Testis (tissue), 2 donors: ENCODE measurements at regions not wholly inside any gene's neighbourhood (a gene's known extent, or its start where the extent isn't known, plus 50 kb on each side); places are given as distances from the start of the nearest gene placed in this dataset.

Source experiments
- DNase-seq: peaks from one replicate; pipeline ENCODE4 v3.0.0-alpha.2; 2019
- H3K27ac ChIP-seq, 2 donors: fragments of 200-600 bp; sonication (generic); one replicate each; pipeline ENCODE4 v1.5.1; 2019
- H3K27me3 ChIP-seq: fragments of 200-600 bp; sonication (generic); one replicate; pipeline ENCODE4 v1.5.1; 2019
- H3K36me3 ChIP-seq: fragments of 200-600 bp; sonication (generic); one replicate; pipeline ENCODE4 v1.5.1; 2017; ENCODE audit warnings: low read depth; ENCODE audit errors: missing control alignments
- H3K4me1 ChIP-seq: fragments of 200-600 bp; sonication (generic); one replicate; pipeline ENCODE4 v1.5.1; 2019
- H3K4me3 ChIP-seq, 2 donors: fragments of 200-600 bp; sonication (generic); one replicate each; pipeline ENCODE4 v1.5.1; 2017 to 2019
- H3K9me3 ChIP-seq: fragments of 200-600 bp; sonication (generic); one replicate; pipeline ENCODE4 v1.5.1; 2017
- POLR2A ChIP-seq: fragments of 450-650 bp; IDR thresholded peaks from one replicate; pipeline ENCODE4 v1.6.1; 2017; ENCODE audit warnings: antibody characterized with exemption, mild to moderate bottlenecking, moderate library complexity
- WGBS, 2 donors: methylation state at CpG; one replicate each; pipeline ENCODE4 v1.1.5; 2018; 5-methylcytosine and 5-hydroxymethylcytosine counted together
- intact Hi-C: fragments of 100-400 bp; cut with DNase I; formaldehyde crosslinking; loops from one replicate; pipeline ENCODE4 v1.15.1; 2023; ENCODE audit warnings: low total_unique reads
- TF ChIP-seq, protein P1 (sequence below), 3 experiments: fragments of 450-650 bp in 2 of 3; fragments of 200-600 bp in 1 of 3; sonication (generic) in 1 of 3; IDR thresholded peaks; one replicate each; pipeline ENCODE4 v1.5.1; 2016 to 2019; ENCODE audit warnings: antibody characterized with exemption in 3 of 3, mild to moderate bottlenecking in 2 of 3, moderate library complexity in 1 of 3

DNA sequence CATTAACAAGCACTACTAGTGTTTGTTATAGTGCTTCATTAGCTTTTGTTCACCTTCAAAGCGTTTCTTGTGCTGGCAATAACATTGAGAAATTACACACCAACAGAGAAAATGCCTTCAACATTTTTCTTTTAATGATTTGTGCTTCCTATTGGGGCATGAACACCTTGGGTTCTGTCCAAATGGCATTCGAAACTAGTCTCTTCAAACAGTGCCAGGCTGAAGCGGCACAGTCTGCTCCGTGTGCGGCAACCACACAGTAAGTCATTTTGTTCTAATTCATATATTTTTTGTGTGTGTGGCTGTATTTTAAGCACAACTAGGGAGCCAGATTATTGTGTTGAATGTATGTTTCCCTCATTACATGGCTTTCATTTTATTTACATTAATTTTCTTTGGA, 414.7 kb upstream of the SGCD start:
- TF ChIP-seq, protein P1, sequence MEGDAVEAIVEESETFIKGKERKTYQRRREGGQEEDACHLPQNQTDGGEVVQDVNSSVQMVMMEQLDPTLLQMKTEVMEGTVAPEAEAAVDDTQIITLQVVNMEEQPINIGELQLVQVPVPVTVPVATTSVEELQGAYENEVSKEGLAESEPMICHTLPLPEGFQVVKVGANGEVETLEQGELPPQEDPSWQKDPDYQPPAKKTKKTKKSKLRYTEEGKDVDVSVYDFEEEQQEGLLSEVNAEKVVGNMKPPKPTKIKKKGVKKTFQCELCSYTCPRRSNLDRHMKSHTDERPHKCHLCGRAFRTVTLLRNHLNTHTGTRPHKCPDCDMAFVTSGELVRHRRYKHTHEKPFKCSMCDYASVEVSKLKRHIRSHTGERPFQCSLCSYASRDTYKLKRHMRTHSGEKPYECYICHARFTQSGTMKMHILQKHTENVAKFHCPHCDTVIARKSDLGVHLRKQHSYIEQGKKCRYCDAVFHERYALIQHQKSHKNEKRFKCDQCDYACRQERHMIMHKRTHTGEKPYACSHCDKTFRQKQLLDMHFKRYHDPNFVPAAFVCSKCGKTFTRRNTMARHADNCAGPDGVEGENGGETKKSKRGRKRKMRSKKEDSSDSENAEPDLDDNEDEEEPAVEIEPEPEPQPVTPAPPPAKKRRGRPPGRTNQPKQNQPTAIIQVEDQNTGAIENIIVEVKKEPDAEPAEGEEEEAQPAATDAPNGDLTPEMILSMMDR (IDR thresholded peaks at IDR 0.05): no peak
- no peak for TF ChIP-seq POLR2A
- 90 to 95% methylated on average over 5 of the region's 5 CpGs for WGBS, 2 donors
- Histone ChIP-seq H3K9me3 (no peaks in the 10 kb centered on the region), H3K27ac (no peak overlapping the region), H3K27me3 (no peaks in the 10 kb centered on the region), H3K4me3 (no peak overlapping the region), H3K36me3 (no peaks in the 10 kb centered on the region), H3K4me1 (no peaks in the 10 kb centered on the region)
- intact Hi-C loops: no loop called here
- DNase-seq: no peak

DNA sequence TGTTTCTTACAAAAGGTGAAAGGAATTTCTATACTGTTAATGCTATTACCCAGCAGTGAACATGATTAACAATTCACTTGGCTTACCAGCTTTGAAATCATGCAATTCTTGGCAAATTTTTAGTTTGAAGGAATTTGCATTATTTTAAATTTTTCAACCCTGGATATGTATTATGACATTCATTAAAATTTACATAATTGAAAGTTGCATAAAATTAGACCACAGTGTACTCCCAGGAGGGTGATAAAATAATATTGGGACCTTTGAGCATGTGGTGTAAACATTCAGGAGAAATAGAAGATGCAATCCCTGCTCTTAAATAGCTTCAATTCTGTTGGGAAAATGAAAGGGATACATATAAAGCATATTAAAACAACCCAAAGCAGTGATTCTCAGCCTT, 412.2 kb upstream of the SGCD start:
- H3K4me1 ChIP-seq: no peaks in the 10 kb centered on the region

GRCh38 chr5:155915601-155916000, 411.4 kb upstream of the SGCD start:
- TF ChIP-seq POLR2A: no peak
- TF ChIP-seq, protein P1 (IDR thresholded peaks at IDR 0.05): no peak
- intact Hi-C loops: no loop called here
- 57 to 76% methylated on average over 3 of the region's 3 CpGs for WGBS, 2 donors
- H3K4me3 ChIP-seq: no peak overlapping the region
- H3K36me3 ChIP-seq: no peaks in the 10 kb centered on the region
- no peaks in the 10 kb centered on the region for H3K9me3 ChIP-seq
- H3K27me3 ChIP-seq: no peaks in the 10 kb centered on the region
- DNase-seq: no peak
- no peak overlapping the region for H3K27ac ChIP-seq
- no peaks in the 10 kb centered on the region for H3K4me1 ChIP-seq

More for the DNA sequence above, 412.2 kb upstream of the SGCD start:
- no peak for TF ChIP-seq POLR2A
- TF ChIP-seq, protein P1 (IDR thresholded peaks at IDR 0.05): no peak
- H3K4me3 ChIP-seq: no peak overlapping the region
- DNase-seq: no peak
- H3K36me3 ChIP-seq: no peaks in the 10 kb centered on the region
- no peaks in the 10 kb centered on the region for H3K9me3 ChIP-seq
- no peaks in the 10 kb centered on the region for H3K27me3 ChIP-seq
- H3K27ac ChIP-seq: no peak overlapping the region
- intact Hi-C loops: no loop called here

DNA sequence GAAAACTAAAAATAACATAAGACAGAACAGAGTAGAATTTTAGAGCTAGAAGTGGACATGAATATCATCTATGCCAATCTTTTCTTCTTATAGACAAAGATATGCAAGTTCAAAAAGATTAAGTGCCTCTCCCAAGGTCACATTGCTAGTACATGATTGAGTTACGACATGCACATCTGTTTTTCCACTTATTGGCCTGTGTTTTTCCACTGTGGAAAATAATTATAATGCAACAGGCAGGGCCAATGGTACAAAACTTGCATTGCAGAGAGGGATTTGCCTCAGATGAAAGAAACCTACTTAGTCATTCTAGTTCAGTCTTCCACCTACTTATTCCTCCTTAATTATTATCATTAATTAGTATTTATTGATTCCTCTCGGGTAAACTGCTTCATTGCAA, 407.8 kb upstream of the SGCD start:
- Histone ChIP-seq H3K27me3 (no peaks in the 10 kb centered on the region), H3K4me3 (no peak overlapping the region), H3K36me3 (no peaks in the 10 kb centered on the region), H3K27ac (no peak overlapping the region), H3K9me3 (no peaks in the 10 kb centered on the region), H3K4me1 (no peaks in the 10 kb centered on the region)
- DNase-seq: no peak
- WGBS, 2 donors: 74 to 75% methylated on average over 2 of the region's 2 CpGs
- TF ChIP-seq POLR2A: no peak
- TF ChIP-seq, protein P1 (IDR thresholded peaks at IDR 0.05): no peak
- intact Hi-C loops: no loop called here

GRCh38 chr5:155919725-155920124, 407.2 kb upstream of the SGCD start:
- Histone ChIP-seq H3K36me3 (no peaks in the 10 kb centered on the region), H3K4me1 (no peaks in the 10 kb centered on the region), H3K4me3 (no peak overlapping the region), H3K9me3 (no peaks in the 10 kb centered on the region), H3K27ac (no peak overlapping the region), H3K27me3 (no peaks in the 10 kb centered on the region)
- WGBS, 2 donors: 89 to 93% methylated on average over 2 of the region's 2 CpGs
- TF ChIP-seq, protein P1 (IDR thresholded peaks at IDR 0.05): no peak
- no peak for TF ChIP-seq POLR2A
- intact Hi-C loops: no loop called here
- no peak for DNase-seq
